ENCODE measurements at regions not wholly inside any gene's neighbourhood (a gene's known extent, or its start where the extent isn't known, plus 50 kb on each side); places are given as distances from the start of the nearest gene placed in this dataset.

DNA sequence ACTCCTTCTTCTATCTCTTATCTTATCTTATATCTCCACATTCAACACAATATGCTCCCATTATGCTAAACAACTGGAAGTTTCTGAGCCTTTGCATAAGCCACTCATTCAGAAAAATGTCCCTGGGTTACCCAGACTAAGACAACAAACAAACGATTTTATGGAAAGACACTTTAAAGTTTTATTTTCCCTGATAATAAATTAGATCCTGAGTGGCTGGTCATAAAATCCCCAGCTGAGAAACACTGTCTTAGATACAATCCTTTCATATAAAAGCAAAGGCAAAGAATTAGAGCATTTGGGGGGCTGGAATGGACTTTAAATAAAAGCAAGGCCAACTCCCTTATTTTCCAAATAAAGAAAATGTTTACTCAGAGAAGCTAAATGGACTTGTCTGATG lies 322.3 kb downstream of the GBE1 start:
- no peak for DNase-seq (ENCODE audit: low read depth)

DNA sequence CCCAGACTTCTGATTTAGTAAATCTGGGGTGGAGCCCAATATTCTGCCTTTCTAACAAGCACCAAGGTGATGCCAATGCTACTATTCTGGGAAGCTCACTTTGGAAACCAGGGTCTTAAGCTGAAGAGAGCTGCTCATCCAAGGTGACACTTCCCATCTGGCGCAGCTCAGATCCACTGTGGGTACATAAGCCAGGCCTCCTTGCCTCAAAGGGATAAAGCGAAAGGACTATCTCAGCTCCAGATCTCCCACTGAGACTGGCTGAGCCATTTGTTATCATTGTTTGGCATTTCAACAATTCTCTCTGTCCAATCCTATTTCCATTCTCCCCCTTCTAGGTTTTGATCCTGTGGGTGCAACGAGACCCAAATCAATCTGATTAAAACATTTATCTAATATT lies 323.8 kb downstream of the GBE1 start:
- DNase-seq (ENCODE audit: low read depth): no peak

DNA sequence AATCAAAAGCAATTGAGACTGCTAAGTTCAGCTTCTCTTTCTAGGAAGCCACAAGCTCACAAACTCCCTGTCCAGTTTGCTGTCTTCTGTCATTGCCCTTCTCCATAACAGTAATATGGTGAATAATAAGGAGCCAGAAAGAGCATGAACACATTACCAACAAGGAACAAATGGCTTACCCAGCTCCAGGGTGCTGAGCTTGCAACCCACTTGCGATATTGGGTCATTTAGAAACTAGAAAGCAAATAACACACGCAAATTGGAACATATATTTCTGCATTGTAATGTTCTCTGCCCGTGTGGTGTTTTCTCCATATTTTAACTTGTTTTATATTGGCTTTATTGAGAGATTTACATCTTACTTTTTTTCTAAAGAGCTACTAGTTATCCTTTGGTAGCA lies 325.3 kb downstream of the GBE1 start:
- DNase-seq (ENCODE audit: low read depth): no peak

DNA sequence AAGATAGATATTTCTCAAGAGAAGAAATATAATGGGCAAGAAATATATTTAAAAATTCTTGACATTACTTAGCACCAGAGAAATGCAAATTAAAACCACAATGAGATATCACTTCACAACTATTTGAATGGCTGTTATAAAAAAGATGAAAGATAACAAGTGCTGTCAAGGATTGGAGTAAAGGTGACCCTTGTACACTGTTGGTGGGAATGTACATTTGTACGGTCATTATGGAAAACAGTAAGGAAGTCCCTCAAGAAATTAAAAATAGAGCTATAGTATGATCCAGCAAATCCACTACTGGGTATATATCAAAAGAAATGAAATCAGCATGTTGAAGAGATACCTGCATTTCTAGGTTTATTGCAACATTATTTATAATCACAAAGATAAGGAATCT lies 326.4 kb downstream of the GBE1 start:
- DNase-seq (ENCODE audit: low read depth): no peak

DNA sequence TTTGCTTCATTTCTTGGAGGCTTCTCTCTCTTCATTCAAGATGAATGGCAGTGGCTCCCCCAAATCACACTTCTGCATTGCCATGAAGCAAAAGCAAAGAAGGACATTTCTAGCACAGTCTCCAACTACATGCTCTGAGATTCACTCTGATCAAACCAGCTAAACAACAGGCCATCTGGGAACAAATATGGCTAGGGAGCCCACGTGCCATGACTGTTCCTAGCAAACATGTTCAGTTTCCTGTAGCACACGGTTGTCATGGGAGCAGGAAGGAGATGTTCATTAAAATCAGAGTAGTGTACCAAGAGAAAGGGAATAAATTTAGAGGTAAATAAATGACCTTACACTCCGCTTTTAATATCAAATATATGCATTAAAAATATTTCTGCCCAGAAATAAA lies 327.3 kb downstream of the GBE1 start:
- DNase-seq (ENCODE audit: low read depth): no peak

DNA sequence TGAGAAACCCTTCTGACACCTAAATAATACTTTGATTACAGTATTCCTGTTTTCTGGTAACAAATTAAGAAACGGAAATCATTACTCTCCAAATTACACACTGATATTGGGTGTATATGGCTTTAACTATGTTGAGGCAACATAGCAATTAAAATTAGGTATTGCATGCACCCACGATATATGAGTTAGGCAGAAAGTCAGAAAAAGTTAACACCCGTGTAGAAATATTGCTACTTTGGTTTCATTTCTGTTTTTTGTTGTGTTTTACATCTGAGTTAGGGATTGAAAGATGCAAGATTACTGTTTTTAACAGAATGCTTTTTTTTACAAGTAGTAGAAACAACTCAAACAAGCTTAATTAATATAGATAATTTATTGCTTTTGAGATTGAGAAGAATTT lies 327.8 kb downstream of the GBE1 start:
- no peak for DNase-seq (ENCODE audit: low read depth)

DNA sequence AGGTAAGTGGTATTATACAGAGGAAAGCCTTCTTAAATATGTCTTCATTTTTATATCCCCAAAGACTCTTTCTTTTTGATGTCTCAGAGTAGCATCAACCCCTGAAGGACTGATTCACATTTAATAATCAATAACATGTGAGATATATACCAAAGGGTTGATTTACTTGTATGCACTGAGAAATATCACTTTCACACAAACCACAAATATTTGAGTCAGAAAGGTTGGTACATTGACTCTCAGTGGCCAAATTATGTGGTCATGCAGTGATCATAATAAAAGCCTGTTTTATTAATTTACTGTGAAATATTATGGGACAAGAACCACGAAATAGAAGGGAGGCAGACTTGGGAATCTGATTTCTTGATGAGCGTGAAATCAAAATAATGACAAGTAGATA lies 329.0 kb downstream of the GBE1 start:
- no peak for DNase-seq (ENCODE audit: low read depth)

DNA sequence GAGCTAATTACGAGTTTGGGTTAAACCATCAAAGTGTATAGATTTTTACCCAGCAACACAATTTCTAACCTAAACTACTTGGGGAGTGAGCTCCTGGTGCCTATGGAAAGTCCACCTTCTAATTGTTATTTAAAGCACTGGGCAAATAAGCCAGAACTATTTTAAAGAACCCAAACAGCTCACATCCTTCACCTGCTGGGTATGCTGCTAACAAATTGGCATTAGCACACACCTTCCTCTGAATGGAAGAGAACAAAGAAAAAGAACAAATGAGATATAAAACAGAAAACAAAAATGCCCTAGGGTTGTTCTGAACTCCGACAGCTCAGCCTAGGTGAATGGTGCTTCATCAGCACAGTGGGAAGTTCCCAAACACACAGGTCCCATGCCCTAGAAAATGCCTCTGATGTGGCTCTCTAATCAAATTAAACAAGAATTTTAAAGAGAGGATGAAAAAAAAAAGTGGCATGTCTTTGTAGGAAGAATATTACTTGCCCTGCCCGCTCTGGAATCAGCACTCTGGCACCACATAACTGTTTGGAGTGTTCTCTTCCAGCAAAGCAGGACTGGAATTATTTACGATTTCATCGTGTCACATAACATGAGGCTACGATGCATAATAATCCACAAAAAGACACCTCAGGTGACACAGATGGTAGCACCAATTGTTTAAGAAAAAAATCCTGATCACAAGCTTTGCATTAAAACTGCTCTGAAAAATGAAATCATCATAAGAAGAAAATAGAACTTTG lies 334.4 kb downstream of the GBE1 start:
- DNase-seq (ENCODE audit: low read depth): no peak

DNA sequence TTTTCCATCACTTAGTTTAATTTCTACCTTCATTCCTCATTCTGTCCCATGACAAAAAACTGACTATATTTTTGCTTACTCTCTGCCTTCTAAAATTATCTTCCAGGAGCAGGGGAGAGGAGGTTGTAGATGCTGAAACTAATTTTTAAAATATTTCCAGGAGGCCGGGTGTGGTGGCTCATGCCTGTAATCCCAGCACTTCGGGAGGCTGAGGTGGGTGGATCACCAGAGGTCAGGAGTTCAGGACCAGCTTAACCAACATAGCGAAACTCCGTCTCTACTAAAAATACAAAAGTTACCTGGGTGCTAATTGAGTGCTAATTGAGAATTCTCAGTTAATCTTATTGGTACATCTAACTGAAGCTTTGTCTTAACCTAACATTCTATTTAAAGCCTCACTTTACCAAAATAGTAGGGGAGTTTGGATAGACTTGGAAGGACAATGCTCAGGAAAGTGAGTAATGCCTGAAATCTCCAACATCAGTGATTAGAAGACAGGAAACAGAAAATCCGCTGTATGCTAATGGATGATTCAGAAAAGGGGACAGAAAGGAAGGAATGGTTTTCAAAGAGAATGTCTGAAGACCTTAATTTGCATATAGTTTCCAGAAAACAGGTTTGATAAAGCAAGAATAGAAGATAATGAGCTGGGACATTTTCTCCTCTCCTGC lies 336.1 kb downstream of the GBE1 start:
- DNase-seq (ENCODE audit: low read depth): no peak

DNA sequence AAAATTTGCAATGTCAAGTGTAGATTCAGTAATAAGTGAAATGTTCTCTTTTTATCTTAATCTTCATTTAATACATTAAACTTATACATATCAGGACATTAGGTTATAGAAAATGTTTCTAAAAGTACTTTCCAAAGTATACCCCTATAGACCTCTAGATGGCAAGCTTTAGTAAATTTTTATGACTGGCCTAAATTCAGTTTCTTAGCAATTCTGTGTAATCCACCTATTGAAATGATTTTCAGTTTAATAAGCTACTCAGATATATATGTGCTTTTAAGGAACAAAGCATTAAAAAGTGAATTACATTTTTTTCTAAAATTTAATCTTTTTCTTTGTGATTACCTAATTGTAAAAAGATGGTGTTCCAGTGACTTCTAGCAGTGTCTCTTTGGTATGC lies 342.2 kb downstream of the GBE1 start:
- no peak for DNase-seq (ENCODE audit: low read depth)

DNA sequence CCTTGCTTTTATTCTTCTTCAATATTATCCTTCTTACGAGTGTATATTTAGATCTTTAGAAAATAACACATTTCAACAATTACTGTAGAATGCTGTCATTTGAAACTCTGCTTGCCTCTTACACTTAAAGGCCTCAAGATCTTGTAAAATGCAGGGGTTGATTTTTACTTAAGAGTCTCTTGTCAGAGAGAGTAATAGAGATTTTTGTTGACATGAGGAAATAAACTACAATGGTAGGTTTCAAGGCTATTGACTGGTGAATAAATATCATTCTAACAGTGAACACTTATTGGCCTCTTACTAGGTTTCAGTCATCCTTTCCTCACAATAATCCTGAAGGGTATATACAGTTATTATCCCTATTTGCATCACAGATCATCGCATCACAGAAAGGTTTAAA lies 344.6 kb downstream of the GBE1 start:
- DNase-seq (ENCODE audit: low read depth): no peak

DNA sequence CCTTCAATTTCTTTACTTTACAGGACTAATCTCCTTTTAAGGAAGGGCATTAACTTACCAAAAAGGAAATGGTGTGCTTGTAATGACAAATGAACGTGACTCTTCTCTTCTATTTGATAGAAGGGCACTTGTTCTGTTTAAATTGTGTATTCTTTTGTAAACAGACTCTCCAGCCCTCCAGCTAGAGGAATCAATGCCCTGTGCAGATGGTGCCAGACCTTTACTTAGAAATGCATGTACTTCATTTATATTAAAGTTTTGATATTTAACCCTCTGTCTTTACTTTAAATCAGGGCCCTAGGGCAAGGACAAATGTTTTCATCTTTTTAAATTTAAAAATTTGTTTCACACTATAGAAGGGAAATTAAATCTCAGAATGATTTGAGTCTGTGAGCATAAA lies 355.1 kb downstream of the GBE1 start:
- no peak for DNase-seq (ENCODE audit: low read depth)

DNA sequence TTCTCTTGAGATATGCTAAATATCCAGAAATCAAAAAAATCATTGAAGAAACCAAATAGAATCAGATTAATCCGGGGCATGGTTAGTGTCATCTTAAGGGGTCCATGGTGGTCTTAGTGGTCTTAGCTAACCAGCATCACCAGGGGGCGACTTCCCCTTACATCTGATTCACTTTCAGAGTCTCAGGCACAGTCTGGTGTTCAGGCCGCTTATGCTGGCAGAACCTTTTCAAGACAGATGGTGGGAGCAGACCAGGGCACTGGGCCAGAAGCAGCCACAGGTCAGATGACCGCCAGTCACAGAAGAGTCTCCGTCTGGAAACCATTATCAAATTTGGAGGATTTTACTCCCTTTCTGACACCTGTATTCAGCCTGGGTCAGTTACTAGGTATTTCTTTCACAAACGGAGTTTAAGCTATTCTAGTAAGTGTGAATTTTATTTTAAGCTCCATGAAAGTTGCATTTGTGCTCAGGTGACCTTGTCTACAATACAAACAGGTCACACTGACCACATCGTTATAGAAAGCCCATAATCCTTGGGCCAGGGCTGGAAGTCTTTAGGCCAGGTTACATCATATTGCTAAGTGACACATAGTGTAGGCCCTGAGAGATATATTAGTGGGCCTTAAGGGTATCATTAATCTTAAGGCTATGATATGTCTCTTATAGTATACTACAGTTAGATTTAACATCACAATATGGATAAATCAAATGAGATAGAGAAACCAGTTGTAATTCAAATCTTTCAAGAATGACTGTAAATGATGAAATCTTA lies 365.5 kb downstream of the GBE1 start:
- no peak for DNase-seq (ENCODE audit: low read depth)

DNA sequence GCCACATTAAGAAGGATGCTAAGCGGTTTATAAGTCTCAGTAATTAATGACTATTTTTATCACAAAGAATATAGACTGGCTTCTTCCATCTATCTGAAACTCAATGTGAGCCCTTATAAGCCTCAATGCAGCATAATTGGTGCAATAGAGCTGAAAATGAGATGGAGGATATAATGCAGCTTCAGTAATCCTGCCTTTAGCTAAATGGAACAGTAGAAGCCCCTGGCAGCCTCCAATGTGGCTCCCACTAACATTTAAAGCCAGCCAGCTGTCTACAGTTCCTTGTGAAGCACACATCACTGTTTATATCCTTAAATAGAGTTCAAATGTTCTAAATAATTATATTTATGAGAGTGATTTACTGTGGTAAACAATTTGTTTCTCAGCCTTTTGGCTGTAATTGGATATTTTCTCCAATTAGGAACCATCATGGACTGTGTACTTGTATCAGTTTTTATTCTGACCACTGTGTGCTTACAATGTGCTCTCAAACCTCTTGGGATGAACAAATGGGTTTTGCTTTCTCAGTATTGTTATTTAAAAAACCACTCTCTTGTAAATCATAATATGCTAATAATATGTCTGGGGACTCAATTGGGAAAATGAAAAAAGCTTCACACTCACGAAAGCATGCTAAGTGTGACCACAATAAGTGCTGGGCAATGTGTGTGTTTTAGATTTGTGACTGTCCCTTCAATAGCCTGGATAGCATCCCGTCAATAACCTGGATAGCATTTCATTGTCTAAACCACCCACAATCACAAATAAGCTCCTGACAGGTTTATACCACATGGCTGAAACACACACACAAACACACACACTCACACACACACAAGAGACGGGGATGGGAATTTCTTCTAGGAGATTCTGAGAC lies 366.6 kb downstream of the GBE1 start:
- no peak for DNase-seq (ENCODE audit: low read depth)

DNA sequence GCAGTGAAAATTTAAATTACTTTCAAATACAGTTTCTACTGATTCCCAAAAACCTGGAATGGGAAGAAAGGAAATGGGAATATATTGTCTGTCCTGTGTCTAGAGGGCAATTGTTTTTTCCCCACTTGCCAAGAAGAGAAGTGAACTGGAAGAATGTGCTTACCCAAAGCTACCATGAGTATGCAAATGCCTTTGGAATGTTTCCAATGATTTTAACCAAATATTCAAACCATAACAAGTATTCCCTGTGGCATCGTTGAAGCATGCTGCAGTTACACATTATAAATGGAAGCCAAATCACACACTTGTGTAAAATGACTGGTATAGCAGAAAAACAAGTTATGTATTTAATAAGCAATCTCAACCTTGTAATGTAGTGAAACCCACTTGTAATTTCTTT lies 368.2 kb downstream of the GBE1 start:
- DNase-seq (ENCODE audit: low read depth): no peak

DNA sequence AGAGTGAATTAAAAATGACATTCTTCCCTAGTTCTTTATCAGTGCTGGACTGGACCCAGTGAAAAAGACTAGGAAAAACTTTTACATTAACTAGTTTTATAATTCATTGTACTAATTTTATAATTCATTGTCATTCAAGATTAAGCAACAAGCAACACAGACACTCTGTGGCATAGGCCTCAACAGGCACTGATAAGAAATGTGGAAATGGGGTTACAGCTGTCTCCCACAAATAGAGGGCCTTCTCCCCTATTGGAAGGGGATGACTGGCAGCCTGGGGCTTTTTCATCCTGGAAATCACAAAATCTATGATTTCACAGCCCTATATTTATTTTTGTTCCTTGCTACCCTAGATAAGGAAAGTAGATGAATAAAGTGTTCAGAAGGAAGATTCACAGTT lies 370.6 kb downstream of the GBE1 start:
- no peak for DNase-seq (ENCODE audit: low read depth)

DNA sequence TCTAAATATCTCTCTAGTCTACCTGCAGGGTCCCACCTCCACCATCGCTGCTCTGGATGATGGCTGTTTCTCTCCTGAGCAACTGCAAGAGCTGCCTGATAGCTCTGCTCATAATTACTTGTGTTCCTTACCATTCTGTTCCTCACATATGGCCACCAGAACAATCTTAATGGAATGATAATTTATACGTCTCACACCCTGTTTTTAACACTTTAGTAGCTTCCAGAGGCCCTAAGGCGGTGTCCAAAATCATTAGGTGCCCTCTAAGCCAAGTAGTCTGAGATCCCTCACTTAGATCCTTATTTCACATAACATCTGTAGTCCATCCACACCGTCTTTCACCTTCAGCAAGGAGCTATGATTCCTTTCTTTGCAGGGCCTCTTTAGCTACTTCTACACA lies 373.3 kb downstream of the GBE1 start:
- DNase-seq (ENCODE audit: low read depth): no peak

DNA sequence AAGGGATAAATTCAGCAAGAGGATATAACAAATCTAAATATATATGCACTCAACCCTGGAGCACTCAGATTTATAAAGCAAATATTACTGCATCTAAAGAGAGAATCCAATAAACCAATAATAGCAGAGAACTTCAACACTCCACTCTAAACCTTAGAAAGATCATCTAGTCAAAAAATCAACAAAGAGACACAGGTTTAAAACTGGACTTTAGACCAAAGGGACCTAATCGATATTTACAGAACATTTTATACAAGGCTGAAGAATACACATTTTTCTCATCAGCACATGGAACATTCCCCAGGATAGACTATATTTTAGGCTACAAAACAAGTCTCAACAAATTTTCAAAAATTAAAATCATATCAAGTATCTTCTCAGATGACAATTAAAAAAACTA lies 379.0 kb downstream of the GBE1 start:
- no peak for DNase-seq (ENCODE audit: low read depth)

DNA sequence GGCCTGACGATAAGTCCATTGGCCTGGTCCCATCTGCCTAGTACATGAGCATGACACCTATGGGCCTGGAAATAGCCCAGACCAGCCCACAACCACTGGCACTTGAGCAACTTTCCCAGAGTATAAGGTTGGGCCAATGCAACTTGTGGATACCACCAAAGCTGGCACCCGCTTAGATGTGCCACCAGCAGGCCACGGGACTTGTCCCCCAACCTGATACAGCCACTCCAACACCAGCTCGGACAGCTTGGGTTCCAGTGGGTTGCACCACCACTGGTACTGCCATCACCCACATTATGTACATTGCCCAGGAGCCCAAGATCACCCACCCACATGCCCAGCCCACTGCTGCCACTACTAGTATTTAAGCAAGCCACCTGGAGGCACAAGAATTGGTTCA lies 381.2 kb downstream of the GBE1 start:
- no peak for DNase-seq (ENCODE audit: low read depth)

DNA sequence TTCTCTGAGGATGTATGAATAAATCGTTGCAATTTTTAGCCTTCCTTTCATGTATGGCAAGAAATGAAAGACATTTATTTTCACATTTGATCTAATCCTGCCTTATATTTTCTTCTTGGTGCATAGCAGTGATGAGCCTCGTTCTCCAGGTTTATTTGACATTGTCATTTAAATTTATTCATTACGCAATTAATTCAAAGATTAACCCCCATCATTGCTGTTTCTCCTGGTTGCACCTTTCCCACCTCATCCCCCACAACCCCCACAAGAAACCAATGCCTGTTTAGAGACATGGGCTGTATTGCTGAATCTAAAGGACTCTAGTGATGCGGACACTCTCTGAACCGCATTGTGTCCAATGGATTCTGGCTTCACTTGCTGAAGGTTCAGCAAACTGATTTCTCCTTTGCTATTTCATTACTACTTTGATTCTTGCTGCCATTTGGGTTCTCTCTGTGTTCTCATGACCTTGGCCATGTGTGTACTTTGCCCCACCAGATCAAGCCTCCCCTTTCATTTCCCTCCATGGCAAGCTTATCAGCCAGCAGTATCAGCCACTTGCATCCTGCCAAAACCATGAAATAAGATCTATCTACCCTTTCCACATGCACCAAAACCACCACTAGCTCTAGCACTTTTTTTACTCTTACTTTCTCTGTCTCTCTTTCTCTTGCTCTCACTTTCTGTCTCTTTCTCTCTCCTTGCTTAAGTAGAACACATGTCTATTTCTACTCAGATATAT lies 382.7 kb downstream of the GBE1 start:
- no peak for DNase-seq (ENCODE audit: low read depth)

DNA sequence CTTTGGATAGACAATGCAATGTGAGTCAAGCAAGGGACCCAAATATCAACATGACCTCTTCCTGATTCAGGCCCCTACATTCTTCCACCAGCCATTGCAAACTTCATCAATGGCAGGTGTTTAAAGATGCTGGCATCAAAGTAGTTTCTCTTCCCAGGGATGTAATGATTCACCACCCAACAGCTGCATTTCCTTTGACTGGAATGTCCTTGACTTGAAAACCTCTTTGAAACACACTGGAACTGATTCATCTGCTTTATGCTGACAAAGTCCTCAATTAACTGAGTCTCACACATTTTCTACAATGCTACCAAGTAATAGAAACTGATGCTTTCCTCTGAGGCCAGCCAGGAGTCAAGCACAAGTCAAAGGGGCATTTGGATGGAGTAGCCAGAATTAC lies 385.5 kb downstream of the GBE1 start:
- DNase-seq (ENCODE audit: low read depth): no peak

DNA sequence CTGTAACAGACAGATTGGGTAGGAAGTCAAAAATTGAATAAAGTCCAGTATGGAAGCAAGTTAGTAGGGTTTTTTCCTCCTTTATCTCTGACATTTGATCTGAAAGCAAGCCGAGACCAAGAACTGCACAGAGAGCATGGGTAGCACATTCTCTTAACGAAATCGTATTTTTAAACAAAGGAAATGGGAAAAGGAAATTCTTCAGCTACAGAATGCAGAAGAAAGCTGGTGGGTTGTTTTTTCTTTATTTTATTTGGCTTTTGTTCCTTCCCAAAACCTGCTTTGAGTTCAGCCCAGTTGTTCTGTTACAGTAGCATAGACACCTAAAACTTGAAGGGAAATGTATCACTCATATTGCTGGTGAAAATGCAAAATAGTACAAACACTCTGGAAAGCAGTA lies 397.0 kb downstream of the GBE1 start:
- DNase-seq (ENCODE audit: low read depth): no peak
